Loucy (cell line): ENCODE measurements at regions not wholly inside any gene's neighbourhood (a gene's known extent, or its start where the extent isn't known, plus 50 kb on each side); places are given as distances from the start of the nearest gene placed in this dataset.

Experiments
- EZH2phosphoT487 ChIP-seq: fragments of 200-600 bp; IDR thresholded peaks from 2 replicates; pipeline ENCODE4 v1.6.1; 2018; ENCODE audit warnings: antibody characterized with exemption, mild to moderate bottlenecking, moderate library complexity, borderline replicate concordance
- TF ChIP-seq, protein P1 (sequence below): fragments of 200-600 bp; sonication (generic); conservative IDR thresholded peaks from 2 replicates; pipeline ENCODE4 v1.5.1; 2014; ENCODE audit warnings: mild to moderate bottlenecking, antibody characterized with exemption, low read length

- TF ChIP-seq, protein P1, sequence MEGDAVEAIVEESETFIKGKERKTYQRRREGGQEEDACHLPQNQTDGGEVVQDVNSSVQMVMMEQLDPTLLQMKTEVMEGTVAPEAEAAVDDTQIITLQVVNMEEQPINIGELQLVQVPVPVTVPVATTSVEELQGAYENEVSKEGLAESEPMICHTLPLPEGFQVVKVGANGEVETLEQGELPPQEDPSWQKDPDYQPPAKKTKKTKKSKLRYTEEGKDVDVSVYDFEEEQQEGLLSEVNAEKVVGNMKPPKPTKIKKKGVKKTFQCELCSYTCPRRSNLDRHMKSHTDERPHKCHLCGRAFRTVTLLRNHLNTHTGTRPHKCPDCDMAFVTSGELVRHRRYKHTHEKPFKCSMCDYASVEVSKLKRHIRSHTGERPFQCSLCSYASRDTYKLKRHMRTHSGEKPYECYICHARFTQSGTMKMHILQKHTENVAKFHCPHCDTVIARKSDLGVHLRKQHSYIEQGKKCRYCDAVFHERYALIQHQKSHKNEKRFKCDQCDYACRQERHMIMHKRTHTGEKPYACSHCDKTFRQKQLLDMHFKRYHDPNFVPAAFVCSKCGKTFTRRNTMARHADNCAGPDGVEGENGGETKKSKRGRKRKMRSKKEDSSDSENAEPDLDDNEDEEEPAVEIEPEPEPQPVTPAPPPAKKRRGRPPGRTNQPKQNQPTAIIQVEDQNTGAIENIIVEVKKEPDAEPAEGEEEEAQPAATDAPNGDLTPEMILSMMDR = no peak
- TF ChIP-seq EZH2phosphoT487 = no peak
These were observed 93.2 kb downstream of the GGTLC2 start for GRCh38 chr22:22737590-22737989.
